ENCODE measurements at regions not wholly inside any gene's neighbourhood (a gene's known extent, or its start where the extent isn't known, plus 50 kb on each side); places are given as distances from the start of the nearest gene placed in this dataset.

GRCh38 chr13:76038920-76039716 is 403.0 kb downstream of the LMO7 start:
- DNase-seq = no peak

DNA sequence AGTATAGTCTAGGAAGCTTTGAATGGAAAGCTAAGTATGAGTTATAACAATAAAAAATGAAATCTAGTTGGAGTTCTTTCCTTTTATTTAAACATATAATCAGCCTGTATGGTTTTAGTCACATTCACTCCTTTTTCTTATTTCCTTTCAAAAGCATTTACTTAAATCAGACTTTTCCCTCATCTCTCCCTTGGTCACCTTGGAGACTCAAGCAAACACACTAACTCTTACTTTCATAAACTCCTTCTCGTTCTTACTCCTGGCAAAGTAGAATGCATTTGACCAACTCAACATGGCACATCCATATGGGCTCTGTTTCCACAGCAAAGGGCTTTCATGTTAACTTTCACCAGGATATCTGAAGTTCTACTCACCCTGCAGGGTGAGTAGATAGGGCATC is 400.0 kb downstream of the LMO7 start:
- DNase-seq = no peak

- no peak for DNase-seq
Measured at GRCh38 chr13:76035711-76036110, 399.6 kb downstream of the LMO7 start.

GRCh38 chr13:76029706-76030105 is 393.6 kb downstream of the LMO7 start:
- DNase-seq = no peak

DNA sequence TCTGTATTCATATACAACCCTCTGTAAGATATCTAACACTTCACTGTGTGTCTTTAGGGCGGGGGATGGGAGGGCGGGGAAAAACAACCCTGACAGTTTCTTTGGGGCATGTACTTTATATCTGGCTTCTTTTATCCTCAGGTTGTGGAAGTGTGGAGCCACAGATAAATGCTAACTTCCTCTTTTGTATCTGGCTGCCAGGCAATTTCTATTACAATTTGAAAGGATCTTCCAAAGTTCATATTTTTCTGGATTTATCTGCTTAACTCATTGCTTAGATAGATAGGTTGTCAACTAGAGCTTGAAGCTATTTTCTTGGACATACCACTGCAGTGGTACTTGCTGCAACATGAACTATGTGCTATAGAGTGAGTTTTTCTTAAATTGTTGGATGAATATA is 393.0 kb downstream of the LMO7 start:
- no peak for DNase-seq

- no peak for DNase-seq
Measured at GRCh38 chr13:76027131-76027530, 391.0 kb downstream of the LMO7 start.

GRCh38 chr13:76025392-76025791 is 389.3 kb downstream of the LMO7 start:
- DNase-seq = no peak

GRCh38 chr13:76024151-76024550 is 388.0 kb downstream of the LMO7 start:
- no peak for DNase-seq

- no peak for DNase-seq
Measured at GRCh38 chr13:76023652-76024051, 387.5 kb downstream of the LMO7 start.

- no peak for DNase-seq
Measured at GRCh38 chr13:76020421-76020955, 384.4 kb downstream of the LMO7 start.

- no peak for DNase-seq
Measured at GRCh38 chr13:76019421-76020044, 383.4 kb downstream of the LMO7 start.

- DNase-seq = no peak
Measured at GRCh38 chr13:76017861-76018556, 381.9 kb downstream of the LMO7 start.

- peak; percentile 20 for DNase-seq
Measured at GRCh38 chr13:76016799-76017400, 380.8 kb downstream of the LMO7 start.

GRCh38 chr13:76014406-76015318 is 378.5 kb downstream of the LMO7 start:
- no peak for DNase-seq

- no peak for DNase-seq
Measured at GRCh38 chr13:76012091-76012721, 376.1 kb downstream of the LMO7 start.

GRCh38 chr13:76009267-76009890 is 373.2 kb downstream of the LMO7 start:
- no peak for DNase-seq

DNA sequence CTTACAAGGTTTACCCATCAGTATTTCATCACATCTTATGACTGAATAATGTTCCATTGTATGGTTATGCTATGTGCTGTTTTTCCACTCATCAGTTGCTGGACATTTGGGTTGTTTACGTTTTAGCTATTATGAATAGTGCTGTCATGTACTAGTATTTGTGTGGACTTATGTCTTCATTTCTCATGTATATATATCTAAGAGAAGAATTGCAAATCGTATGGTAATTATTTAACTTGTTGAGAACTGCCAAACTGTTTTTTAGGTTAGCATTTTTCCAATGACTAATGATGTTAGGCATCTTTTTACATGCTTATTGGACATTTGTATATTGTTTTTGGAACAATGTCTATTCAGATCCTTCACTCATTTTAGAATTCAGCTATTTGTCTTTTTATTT is 368.3 kb downstream of the LMO7 start:
- DNase-seq = no peak

- DNase-seq = no peak
Measured at GRCh38 chr13:76000131-76000530, 364.0 kb downstream of the LMO7 start.

- no peak for DNase-seq
Measured at GRCh38 chr13:75996582-75996981, 360.5 kb downstream of the LMO7 start.

- DNase-seq = no peak
Measured at GRCh38 chr13:75995966-75996365, 359.8 kb downstream of the LMO7 start.

DNA sequence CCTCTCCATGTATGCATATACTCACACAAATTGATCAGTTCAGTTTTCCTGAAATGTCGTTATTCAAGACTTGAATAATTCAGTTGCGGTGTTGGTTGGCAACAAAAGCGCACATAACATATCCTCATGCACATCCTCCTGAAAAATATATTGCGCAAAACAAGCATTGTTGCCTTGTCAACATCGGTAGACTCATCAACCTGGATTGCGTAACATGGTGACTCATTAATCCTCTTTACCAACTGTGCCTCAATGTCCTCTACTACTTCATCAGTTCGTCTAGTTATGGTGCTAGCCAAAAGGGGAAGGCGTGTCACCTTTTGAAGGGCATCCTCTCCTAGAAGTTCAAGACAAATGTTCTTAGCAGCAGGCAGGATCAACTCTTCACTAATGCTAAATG is 357.7 kb downstream of the LMO7 start:
- no peak for DNase-seq
